WTC11 (cell line): ENCODE measurements at regions not wholly inside any gene's neighbourhood (a gene's known extent, or its start where the extent isn't known, plus 50 kb on each side); places are given as distances from the start of the nearest gene placed in this dataset.

ENCODE experiments used
- ATAC-seq: fragments of 200-7000 bp; cut with Tn5 transposase; 2 replicates; pipeline ENCODE4 v1.10.0; 2021; ENCODE audit warnings: mild to moderate bottlenecking, moderate library complexity
- CTCF ChIA-PET: fragments of 300-600 bp; sonication (Branson Sonifier 250); formaldehyde crosslinking; loops from one replicate; lab custom pipeline; 2021; ENCODE audit warnings: antibody characterized with exemption; lab: Charles Lee
- POLR2A ChIA-PET: fragments of 350-600 bp; sonication (Branson Sonifier 250); formaldehyde crosslinking; loops from one replicate; lab custom pipeline; 2021; ENCODE audit warnings: antibody characterized with exemption; lab: Charles Lee
- DNase-seq: peaks from one replicate; pipeline ENCODE4 v3.0.0; 2021; ENCODE audit warnings: low spot score
- H3K27ac Mint-ChIP-seq: 2 replicates; pipeline ENCODE4 v1.8.0; 2021; ENCODE audit warnings: mixed read lengths
- H3K27me3 Mint-ChIP-seq: 2 replicates; pipeline ENCODE4 v1.8.0; 2021; ENCODE audit warnings: low read depth, mild to moderate bottlenecking, moderate library complexity, mixed read lengths
- H3K36me3 Mint-ChIP-seq: 2 replicates; pipeline ENCODE4 v1.8.0; 2021; ENCODE audit warnings: mixed read lengths
- H3K4me1 Mint-ChIP-seq: 2 replicates; pipeline ENCODE4 v1.8.0; 2022; ENCODE audit warnings: mixed read lengths
- H3K4me3 Mint-ChIP-seq: 2 replicates; pipeline ENCODE4 v1.8.0; 2021; ENCODE audit warnings: mild to moderate bottlenecking, moderate library complexity, mixed read lengths
- H3K9me3 Mint-ChIP-seq: 2 replicates; pipeline ENCODE4 v1.8.0; 2021; ENCODE audit warnings: mixed read lengths
- ARID4B ChIP-seq: sonication (generic); formaldehyde crosslinking; IDR thresholded peaks from 2 replicates; pipeline ENCODE4 v1.8.0; 2023; ENCODE audit warnings: missing genetic modification reagents, mild to moderate bottlenecking, borderline replicate concordance
- ATF1 ChIP-seq: sonication (generic); formaldehyde crosslinking; IDR thresholded peaks from 2 replicates; pipeline ENCODE4 v1.8.1; 2023; ENCODE audit warnings: mild to moderate bottlenecking, moderate library complexity, missing genetic modification reagents
- CREM ChIP-seq: sonication (generic); formaldehyde crosslinking; IDR thresholded peaks from 2 replicates; pipeline ENCODE4 v1.8.1; 2022; ENCODE audit warnings: mild to moderate bottlenecking, missing genetic modification reagents, moderate library complexity
- ETV6 ChIP-seq: sonication (generic); formaldehyde crosslinking; IDR thresholded peaks from 2 replicates; pipeline ENCODE4 v1.8.1; 2022; ENCODE audit warnings: mild to moderate bottlenecking, missing genetic modification reagents
- FOXP1 ChIP-seq: sonication (generic); formaldehyde crosslinking; IDR thresholded peaks from 2 replicates; pipeline ENCODE4 v1.8.0; 2022; ENCODE audit warnings: missing genetic modification reagents, mild to moderate bottlenecking, moderate library complexity, borderline replicate concordance
- IRF2 ChIP-seq: sonication (generic); formaldehyde crosslinking; IDR thresholded peaks from 2 replicates; pipeline ENCODE4 v1.8.0; 2022; ENCODE audit warnings: low read depth, missing genetic modification reagents, borderline replicate concordance
- MYBL2 ChIP-seq: sonication (generic); formaldehyde crosslinking; IDR thresholded peaks from 2 replicates; pipeline ENCODE4 v1.8.1; 2023; ENCODE audit warnings: mild to moderate bottlenecking, moderate library complexity, missing genetic modification reagents
- NFYB ChIP-seq: sonication (generic); formaldehyde crosslinking; conservative IDR thresholded peaks from 2 replicates; pipeline ENCODE4 v1.8.0; 2022; ENCODE audit warnings: low read depth, missing genetic modification reagents
- NR2C2 ChIP-seq: sonication (generic); formaldehyde crosslinking; IDR thresholded peaks from 2 replicates; pipeline ENCODE4 v1.8.0; 2022; ENCODE audit warnings: mild to moderate bottlenecking, missing genetic modification reagents
- PRDM15 ChIP-seq: sonication (generic); formaldehyde crosslinking; IDR thresholded peaks from 2 replicates; pipeline ENCODE4 v1.8.0; 2022; ENCODE audit warnings: missing genetic modification reagents
- SOX15 ChIP-seq: fragments of 250-450 bp; sonication (Bioruptor Pico); IDR thresholded peaks from 2 replicates; pipeline ENCODE4 v1.9.0; 2021; ENCODE audit warnings: mild to moderate bottlenecking
- SP1 ChIP-seq: sonication (generic); formaldehyde crosslinking; conservative IDR thresholded peaks from 2 replicates; pipeline ENCODE4 v1.8.1; 2022; ENCODE audit warnings: missing genetic modification reagents
- TEAD1 ChIP-seq: sonication (generic); formaldehyde crosslinking; IDR thresholded peaks from 2 replicates; pipeline ENCODE4 v1.8.0; 2022; ENCODE audit warnings: mild to moderate bottlenecking, missing genetic modification reagents
- ZMAT4 ChIP-seq: fragments of 250-450 bp; sonication (Bioruptor Pico); IDR thresholded peaks from 2 replicates; pipeline ENCODE4 v1.9.0; 2021; ENCODE audit warnings: mild to moderate bottlenecking
- ZNF263 ChIP-seq: sonication (generic); formaldehyde crosslinking; IDR thresholded peaks from 2 replicates; pipeline ENCODE4 v1.8.1; 2022; ENCODE audit warnings: low read depth, mild to moderate bottlenecking, moderate library complexity, missing genetic modification reagents
- ZNF317 ChIP-seq: sonication (generic); formaldehyde crosslinking; IDR thresholded peaks from 2 replicates; pipeline ENCODE4 v1.8.1; 2023; ENCODE audit warnings: low read depth, mild to moderate bottlenecking, moderate library complexity, missing genetic modification reagents, borderline replicate concordance
- ZNF423 ChIP-seq: fragments of 250-450 bp; sonication (Bioruptor Pico); IDR thresholded peaks from 2 replicates; pipeline ENCODE4 v2.1.2; 2022; ENCODE audit warnings: mild to moderate bottlenecking, moderate library complexity
- ZNF671 ChIP-seq: fragments of 250-450 bp; sonication (Bioruptor Pico); IDR thresholded peaks from 2 replicates; pipeline ENCODE4 v1.8.0; 2021; ENCODE audit warnings: mild to moderate bottlenecking
- TF ChIP-seq, protein P1 (sequence below): fragments of 250-450 bp; sonication (Bioruptor Pico); conservative IDR thresholded peaks from 2 replicates; pipeline ENCODE4 v1.9.0; 2021; ENCODE audit warnings: mild to moderate bottlenecking
- TF ChIP-seq, protein P2 (sequence below): sonication (generic); formaldehyde crosslinking; IDR thresholded peaks from 2 replicates; pipeline ENCODE4 v1.8.1; 2022; ENCODE audit warnings: mild to moderate bottlenecking, missing genetic modification reagents, moderate library complexity, borderline replicate concordance
- TF ChIP-seq, protein P3 (sequence below): sonication (generic); formaldehyde crosslinking; IDR thresholded peaks from 2 replicates; pipeline ENCODE4 v1.8.1; 2022; ENCODE audit warnings: missing genetic modification reagents, borderline replicate concordance

DNA sequence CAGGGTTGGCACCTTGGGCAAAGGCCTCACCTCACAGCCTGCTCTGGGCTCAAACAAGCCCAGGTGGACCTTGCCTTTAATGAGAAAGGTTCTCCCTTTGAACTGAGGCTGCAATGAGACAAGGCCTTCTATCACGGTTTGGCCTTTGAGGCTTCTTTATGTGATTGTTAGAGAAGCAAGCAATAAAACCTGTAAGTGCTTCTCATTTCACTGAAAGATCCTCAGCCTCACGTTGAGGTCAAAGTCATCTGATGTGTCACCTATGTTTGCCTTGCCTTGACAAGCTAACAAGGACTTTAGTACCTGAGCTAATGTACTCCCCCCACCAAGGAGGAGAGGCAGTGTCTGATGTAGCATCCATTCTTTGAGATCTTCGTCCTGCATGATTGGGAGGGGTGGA lies 155.9 kb upstream of the RBM19 start:
- H3K4me1 Mint-ChIP-seq, result peaks cover 17% of the 10 kb centered on the region
- no peak for TF ChIP-seq NFYB
- H3K36me3 Mint-ChIP-seq, result no peaks in the 10 kb centered on the region
- ATAC-seq (no peak), DNase-seq (no peak)
- H3K9me3 Mint-ChIP-seq, result peaks cover 10% of the 10 kb centered on the region; the same call in 1 of the 2 replicates
- CTCF ChIA-PET, result interaction anchor here (1.8 kb wide), 1 partner anchor 10 kb away, joined by 8 read pairs; no protein-coding TSS in a partner anchor
- POLR2A ChIA-PET, result no interaction called here
- H3K27me3 Mint-ChIP-seq, result peaks cover 17% of the 10 kb centered on the region
- no peak overlapping the region for H3K4me3 Mint-ChIP-seq
- H3K27ac Mint-ChIP-seq, result no peak overlapping the region

- peaks cover 30% of the 10 kb centered on the region for H3K9me3 Mint-ChIP-seq
- TF ChIP-seq SP1 (CRISPR knock-in tag) (no peak), ZNF423 (no peak), MYBL2 (CRISPR knock-in tag) (no peak), NR2C2 (CRISPR knock-in tag) (no peak), ATF1 (no peak), TEAD1 (CRISPR knock-in tag) (no peak), IRF2 (CRISPR knock-in tag) (no peak), CREM (CRISPR knock-in tag) (no peak), ZNF263 (CRISPR knock-in tag) (no peak), PRDM15 (CRISPR knock-in tag) (no peak), ZMAT4 (CRISPR knock-in tag) (no peak), ETV6 (no peak)
- TF ChIP-seq, protein P1, sequence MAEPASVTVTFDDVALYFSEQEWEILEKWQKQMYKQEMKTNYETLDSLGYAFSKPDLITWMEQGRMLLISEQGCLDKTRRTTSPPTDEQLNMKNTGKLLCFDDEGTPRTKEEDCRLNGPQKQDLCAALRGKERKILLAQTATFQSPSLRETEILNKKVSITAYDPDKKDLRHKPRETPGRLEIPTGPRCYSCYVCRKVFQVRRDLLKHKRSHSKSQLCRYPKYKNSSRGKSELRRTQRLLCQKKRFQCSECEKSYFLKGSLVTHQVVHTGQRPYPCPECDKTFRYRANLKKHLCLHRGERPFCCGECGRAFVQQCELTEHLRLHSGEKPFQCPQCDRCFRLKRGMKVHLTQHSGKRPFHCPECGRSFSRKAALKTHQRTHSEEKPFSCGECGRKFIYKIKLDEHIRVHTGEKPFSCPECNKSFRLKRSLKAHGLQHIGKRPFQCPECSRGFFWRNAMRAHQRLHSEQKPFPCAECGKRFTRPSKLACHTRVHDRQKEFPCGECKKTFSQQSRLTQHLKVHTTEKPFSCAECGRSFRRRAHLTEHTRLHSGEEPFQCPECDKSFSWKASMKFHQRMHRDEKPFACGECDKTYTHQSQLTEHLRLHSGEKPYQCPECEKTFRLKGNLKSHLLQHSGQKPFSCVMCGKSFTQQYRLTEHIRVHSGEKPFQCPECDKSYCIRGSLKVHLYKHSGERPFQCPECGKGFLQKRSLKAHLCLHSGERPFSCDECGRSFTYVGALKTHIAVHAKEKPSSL (CRISPR knock-in tag), result no peak
- TF ChIP-seq, protein P2, sequence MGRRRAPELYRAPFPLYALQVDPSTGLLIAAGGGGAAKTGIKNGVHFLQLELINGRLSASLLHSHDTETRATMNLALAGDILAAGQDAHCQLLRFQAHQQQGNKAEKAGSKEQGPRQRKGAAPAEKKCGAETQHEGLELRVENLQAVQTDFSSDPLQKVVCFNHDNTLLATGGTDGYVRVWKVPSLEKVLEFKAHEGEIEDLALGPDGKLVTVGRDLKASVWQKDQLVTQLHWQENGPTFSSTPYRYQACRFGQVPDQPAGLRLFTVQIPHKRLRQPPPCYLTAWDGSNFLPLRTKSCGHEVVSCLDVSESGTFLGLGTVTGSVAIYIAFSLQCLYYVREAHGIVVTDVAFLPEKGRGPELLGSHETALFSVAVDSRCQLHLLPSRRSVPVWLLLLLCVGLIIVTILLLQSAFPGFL (CRISPR knock-in tag), result no peak
- TF ChIP-seq, all 79 proteins: peak for 0
- DNase-seq (no peak), ATAC-seq (no peak)
- Mint-ChIP-seq H3K4me1 (peaks cover 17% of the 10 kb centered on the region), H3K27me3 (peaks cover 27% of the 10 kb centered on the region), H3K4me3 (no peak overlapping the region), H3K27ac (no peak overlapping the region), H3K36me3 (no peaks in the 10 kb centered on the region)
- ChIA-PET CTCF (no interaction called here), POLR2A (no interaction called here)
Measured at GRCh38 chr12:114119316-114119715, 153.2 kb upstream of the RBM19 start.

- H3K4me1 Mint-ChIP-seq, result no peaks in the 10 kb centered on the region
- DNase-seq, result no peak
- H3K27me3 Mint-ChIP-seq, result peaks cover 25% of the 10 kb centered on the region
- H3K27ac Mint-ChIP-seq, result no peak overlapping the region
- peaks cover 16% of the 10 kb centered on the region for H3K36me3 Mint-ChIP-seq
- no peak for ATAC-seq
- ChIA-PET POLR2A (no interaction called here), CTCF (no interaction called here)
- H3K4me3 Mint-ChIP-seq, result no peak overlapping the region
- H3K9me3 Mint-ChIP-seq, result peaks cover 45% of the 10 kb centered on the region
- TF ChIP-seq FOXP1 (CRISPR knock-in tag), result no peak
- no peak for TF ChIP-seq ZNF317 (CRISPR knock-in tag)
- no peak for TF ChIP-seq ARID4B (CRISPR knock-in tag)
- TF ChIP-seq SOX15 (CRISPR knock-in tag), result no peak
- TF ChIP-seq, protein P3, sequence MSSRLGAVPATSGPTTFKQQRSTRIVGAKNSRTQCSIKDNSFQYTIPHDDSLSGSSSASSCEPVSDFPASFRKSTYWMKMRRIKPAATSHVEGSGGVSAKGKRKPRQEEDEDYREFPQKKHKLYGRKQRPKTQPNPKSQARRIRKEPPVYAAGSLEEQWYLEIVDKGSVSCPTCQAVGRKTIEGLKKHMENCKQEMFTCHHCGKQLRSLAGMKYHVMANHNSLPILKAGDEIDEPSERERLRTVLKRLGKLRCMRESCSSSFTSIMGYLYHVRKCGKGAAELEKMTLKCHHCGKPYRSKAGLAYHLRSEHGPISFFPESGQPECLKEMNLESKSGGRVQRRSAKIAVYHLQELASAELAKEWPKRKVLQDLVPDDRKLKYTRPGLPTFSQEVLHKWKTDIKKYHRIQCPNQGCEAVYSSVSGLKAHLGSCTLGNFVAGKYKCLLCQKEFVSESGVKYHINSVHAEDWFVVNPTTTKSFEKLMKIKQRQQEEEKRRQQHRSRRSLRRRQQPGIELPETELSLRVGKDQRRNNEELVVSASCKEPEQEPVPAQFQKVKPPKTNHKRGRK, result no peak
- TF ChIP-seq ZNF671, result no peak
- TF ChIP-seq MYBL2 (CRISPR knock-in tag), result no peak
Measured at GRCh38 chr12:114096461-114096860, 130.3 kb upstream of the RBM19 start.
